ENCODE measurements at regions not wholly inside any gene's neighbourhood (a gene's known extent, or its start where the extent isn't known, plus 50 kb on each side); places are given as distances from the start of the nearest gene placed in this dataset.

DNA sequence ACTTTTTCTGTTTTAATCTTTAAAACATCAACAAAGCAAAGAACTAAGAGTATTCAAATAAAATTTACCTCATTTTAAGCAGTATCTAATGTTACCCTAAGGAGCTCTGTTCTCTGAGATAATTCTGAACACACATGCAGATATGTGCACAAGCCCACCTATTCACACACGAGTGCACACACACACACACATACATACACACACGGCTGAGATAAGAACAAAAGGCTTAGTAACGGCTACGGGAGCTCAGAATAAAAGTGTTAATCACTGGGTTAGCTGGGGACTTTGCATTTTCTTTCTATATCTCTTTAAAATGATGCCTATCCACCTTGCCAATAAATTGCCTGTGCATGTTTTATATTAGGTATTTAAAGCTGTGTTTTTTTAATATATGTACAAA lies 1096.3 kb downstream of the GALC start:
- DNase-seq (ENCODE audit: low read depth, low spot score) (no peak), ATAC-seq (no peak)
- TF ChIP-seq, protein P1, sequence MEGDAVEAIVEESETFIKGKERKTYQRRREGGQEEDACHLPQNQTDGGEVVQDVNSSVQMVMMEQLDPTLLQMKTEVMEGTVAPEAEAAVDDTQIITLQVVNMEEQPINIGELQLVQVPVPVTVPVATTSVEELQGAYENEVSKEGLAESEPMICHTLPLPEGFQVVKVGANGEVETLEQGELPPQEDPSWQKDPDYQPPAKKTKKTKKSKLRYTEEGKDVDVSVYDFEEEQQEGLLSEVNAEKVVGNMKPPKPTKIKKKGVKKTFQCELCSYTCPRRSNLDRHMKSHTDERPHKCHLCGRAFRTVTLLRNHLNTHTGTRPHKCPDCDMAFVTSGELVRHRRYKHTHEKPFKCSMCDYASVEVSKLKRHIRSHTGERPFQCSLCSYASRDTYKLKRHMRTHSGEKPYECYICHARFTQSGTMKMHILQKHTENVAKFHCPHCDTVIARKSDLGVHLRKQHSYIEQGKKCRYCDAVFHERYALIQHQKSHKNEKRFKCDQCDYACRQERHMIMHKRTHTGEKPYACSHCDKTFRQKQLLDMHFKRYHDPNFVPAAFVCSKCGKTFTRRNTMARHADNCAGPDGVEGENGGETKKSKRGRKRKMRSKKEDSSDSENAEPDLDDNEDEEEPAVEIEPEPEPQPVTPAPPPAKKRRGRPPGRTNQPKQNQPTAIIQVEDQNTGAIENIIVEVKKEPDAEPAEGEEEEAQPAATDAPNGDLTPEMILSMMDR (IDR thresholded peaks at IDR 0.05): no peak
- no peak for TF ChIP-seq TCF7L2 (IDR thresholded peaks at IDR 0.05; ENCODE audit: low read depth, low read length)
- no peak for TF ChIP-seq REST (IDR thresholded peaks at IDR 0.05; ENCODE audit: insufficient read depth in 1 of 2, low read depth in 2 of 2, low read length in 1 of 2)
- TF ChIP-seq SIN3A (IDR thresholded peaks at IDR 0.05; ENCODE audit: borderline replicate concordance, insufficient read depth, low read depth, low read length): no peak
- TF ChIP-seq POLR2AphosphoS5 (IDR thresholded peaks at IDR 0.05; ENCODE audit: low read depth, low read length): no peak
- no peaks in the 10 kb centered on the region for H3K27me3 ChIP-seq (ENCODE audit: control insufficient read depth, insufficient read depth, low read length)
- no peak overlapping the region for H3K4me3 ChIP-seq (ENCODE audit: low read depth in 2 of 2, low read length in 2 of 2)
- BruUV-seq (replicated peaks): no TSS peak
- ChIA-PET POLR2A (no interaction called here), CTCF (no interaction called here)
- no peak overlapping the region for H3K27ac ChIP-seq (ENCODE audit: low read length)
- no peaks in the 10 kb centered on the region for H3K36me3 ChIP-seq (ENCODE audit: control insufficient read depth, insufficient read depth, low read length)
- in situ Hi-C loops (cut with HindIII; ENCODE audit: low pct_unique_long_range_greater_than_20kb, low sequenced_read_pairs): no loop called here
- no peaks in the 10 kb centered on the region for H3K9me3 ChIP-seq (ENCODE audit: control insufficient read depth, insufficient read depth, low read depth, low read length)
- no peaks in the 10 kb centered on the region for H3K4me1 ChIP-seq (ENCODE audit: control insufficient read depth, insufficient read depth, low read length)
- intact Hi-C loops (cut with micrococcal nuclease; ENCODE audit: unreplicated experiment): no loop called here

- Histone ChIP-seq H3K27me3 (ENCODE audit: control insufficient read depth, insufficient read depth, low read length) (no peaks in the 10 kb centered on the region), H3K4me1 (ENCODE audit: control insufficient read depth, insufficient read depth, low read length) (no peaks in the 10 kb centered on the region), H3K27ac (ENCODE audit: low read length) (no peak overlapping the region), H3K36me3 (ENCODE audit: control insufficient read depth, insufficient read depth, low read length) (no peaks in the 10 kb centered on the region), H3K9me3 (ENCODE audit: control insufficient read depth, insufficient read depth, low read depth, low read length) (no peaks in the 10 kb centered on the region), H3K4me3 (ENCODE audit: low read depth in 2 of 2, low read length in 2 of 2) (no peak overlapping the region)
- intact Hi-C loops (cut with micrococcal nuclease; ENCODE audit: unreplicated experiment): no loop called here
- no peak for ATAC-seq
- CTCF ChIA-PET: no interaction called here
- POLR2A ChIA-PET: no interaction called here
- in situ Hi-C loops (cut with HindIII; ENCODE audit: low pct_unique_long_range_greater_than_20kb, low sequenced_read_pairs): no loop called here
- TF ChIP-seq REST (IDR thresholded peaks at IDR 0.05; ENCODE audit: insufficient read depth in 1 of 2, low read depth in 2 of 2, low read length in 1 of 2) (no peak), POLR2AphosphoS5 (IDR thresholded peaks at IDR 0.05; ENCODE audit: low read depth, low read length) (no peak), SIN3A (IDR thresholded peaks at IDR 0.05; ENCODE audit: borderline replicate concordance, insufficient read depth, low read depth, low read length) (no peak), TCF7L2 (IDR thresholded peaks at IDR 0.05; ENCODE audit: low read depth, low read length) (no peak)
- TF ChIP-seq, protein P1 (IDR thresholded peaks at IDR 0.05): no peak
- no TSS peak for BruUV-seq (replicated peaks)
- no peak for DNase-seq (ENCODE audit: low read depth, low spot score)
Observed at GRCh38 chr14:86892152-86892956, 1100.6 kb downstream of the GALC start.

Data from Panc1 (cell line).